ENCODE measurements at regions not wholly inside any gene's neighbourhood (a gene's known extent, or its start where the extent isn't known, plus 50 kb on each side); places are given as distances from the start of the nearest gene placed in this dataset.
"Not testable (repeated sequence)": the region's sequence is repeated elsewhere in the genome, so short reads cannot be mapped to it uniquely, and the experiment has no call there.

DNA sequence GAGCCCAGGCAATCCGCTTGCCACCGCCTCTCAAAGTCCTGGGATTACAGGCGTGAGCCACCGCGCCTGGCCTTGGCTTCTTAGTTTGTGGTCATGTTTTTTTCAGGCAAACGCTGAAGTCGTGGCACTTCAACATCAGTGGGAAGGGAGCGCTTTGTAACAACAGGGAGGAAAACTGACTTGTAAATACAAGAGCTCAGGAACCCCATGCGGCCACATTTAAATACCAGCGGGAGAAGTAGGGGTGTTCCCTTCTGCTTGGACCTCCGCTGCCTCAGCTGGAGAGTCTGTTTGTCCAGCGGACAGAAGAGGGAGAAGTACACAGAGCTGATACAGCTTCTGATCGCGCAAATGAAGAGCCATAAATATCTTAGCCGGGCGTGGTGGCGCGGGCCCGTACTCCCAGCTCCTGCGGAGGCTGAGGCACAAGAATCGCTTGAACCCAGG is 108.7 kb upstream of the KMT2C start:
- H3K27ac Mint-ChIP-seq (ENCODE audit: unreplicated experiment) = no peak overlapping the region
- no peaks in the 10 kb centered on the region for H3K4me1 Mint-ChIP-seq (ENCODE audit: unreplicated experiment)
- H3K36me3 Mint-ChIP-seq (ENCODE audit: low read depth, unreplicated experiment) = no peaks in the 10 kb centered on the region
- H3K9me3 Mint-ChIP-seq (ENCODE audit: unreplicated experiment) = no peaks in the 10 kb centered on the region
- no peaks in the 10 kb centered on the region for H3K27me3 Mint-ChIP-seq (ENCODE audit: unreplicated experiment)
- TF ChIP-seq, protein P1, sequence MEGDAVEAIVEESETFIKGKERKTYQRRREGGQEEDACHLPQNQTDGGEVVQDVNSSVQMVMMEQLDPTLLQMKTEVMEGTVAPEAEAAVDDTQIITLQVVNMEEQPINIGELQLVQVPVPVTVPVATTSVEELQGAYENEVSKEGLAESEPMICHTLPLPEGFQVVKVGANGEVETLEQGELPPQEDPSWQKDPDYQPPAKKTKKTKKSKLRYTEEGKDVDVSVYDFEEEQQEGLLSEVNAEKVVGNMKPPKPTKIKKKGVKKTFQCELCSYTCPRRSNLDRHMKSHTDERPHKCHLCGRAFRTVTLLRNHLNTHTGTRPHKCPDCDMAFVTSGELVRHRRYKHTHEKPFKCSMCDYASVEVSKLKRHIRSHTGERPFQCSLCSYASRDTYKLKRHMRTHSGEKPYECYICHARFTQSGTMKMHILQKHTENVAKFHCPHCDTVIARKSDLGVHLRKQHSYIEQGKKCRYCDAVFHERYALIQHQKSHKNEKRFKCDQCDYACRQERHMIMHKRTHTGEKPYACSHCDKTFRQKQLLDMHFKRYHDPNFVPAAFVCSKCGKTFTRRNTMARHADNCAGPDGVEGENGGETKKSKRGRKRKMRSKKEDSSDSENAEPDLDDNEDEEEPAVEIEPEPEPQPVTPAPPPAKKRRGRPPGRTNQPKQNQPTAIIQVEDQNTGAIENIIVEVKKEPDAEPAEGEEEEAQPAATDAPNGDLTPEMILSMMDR (IDR thresholded peaks at IDR 0.05; ENCODE audit: unreplicated experiment) = no peak
- no peak for DNase-seq (ENCODE audit: low spot score)
- H3K4me3 Mint-ChIP-seq (ENCODE audit: unreplicated experiment) = no peak overlapping the region

DNA sequence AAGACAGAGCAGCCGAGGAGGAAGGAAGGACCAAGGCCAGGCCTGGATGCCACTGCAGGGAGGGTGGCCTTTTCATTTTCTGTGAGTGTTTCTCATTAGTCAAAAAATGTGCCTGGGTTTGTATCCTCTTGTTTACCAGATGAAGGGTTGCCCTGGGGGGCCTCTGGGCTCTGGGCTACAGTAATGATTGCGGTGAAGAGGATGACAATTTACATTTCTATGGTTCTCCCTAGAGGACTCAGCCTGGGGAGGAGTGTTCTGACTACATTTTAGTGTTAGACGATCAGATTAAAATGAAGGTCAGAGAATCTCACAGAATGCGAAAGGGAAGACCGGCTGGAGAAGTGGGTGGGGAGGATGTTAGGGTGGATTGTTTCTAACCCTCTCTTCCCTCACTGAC is 108.0 kb upstream of the KMT2C start:
- no peaks in the 10 kb centered on the region for H3K36me3 Mint-ChIP-seq (ENCODE audit: low read depth, unreplicated experiment)
- no peak for DNase-seq (ENCODE audit: low spot score)
- no peaks in the 10 kb centered on the region for H3K9me3 Mint-ChIP-seq (ENCODE audit: unreplicated experiment)
- TF ChIP-seq, protein P1 (IDR thresholded peaks at IDR 0.05; ENCODE audit: unreplicated experiment) = no peak
- no peaks in the 10 kb centered on the region for H3K4me1 Mint-ChIP-seq (ENCODE audit: unreplicated experiment)
- H3K27ac Mint-ChIP-seq (ENCODE audit: unreplicated experiment) = no peak overlapping the region
- H3K27me3 Mint-ChIP-seq (ENCODE audit: unreplicated experiment) = no peaks in the 10 kb centered on the region
- no peak overlapping the region for H3K4me3 Mint-ChIP-seq (ENCODE audit: unreplicated experiment)

DNA sequence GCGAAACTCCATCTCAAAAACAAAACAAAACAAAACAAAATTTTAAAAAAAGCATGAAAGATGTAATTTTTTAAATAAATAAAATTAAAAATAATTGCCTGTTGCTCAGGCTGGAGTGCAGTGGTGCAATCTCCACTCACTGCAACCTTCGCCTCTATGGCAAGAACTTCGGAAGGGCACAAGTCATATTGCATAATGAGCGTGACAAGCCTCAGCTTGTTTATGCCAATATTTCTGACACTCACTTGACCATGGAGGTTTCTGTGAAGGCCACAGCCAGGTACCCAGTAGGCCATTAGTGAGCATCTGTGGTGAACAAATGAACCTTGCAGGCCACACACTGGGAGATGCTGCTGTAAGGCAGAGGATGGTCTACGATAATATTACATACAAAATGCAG is 106.1 kb upstream of the KMT2C start:
- no peak overlapping the region for H3K27ac Mint-ChIP-seq (ENCODE audit: unreplicated experiment)
- no peaks in the 10 kb centered on the region for H3K9me3 Mint-ChIP-seq (ENCODE audit: unreplicated experiment)
- DNase-seq (ENCODE audit: low spot score) = no peak
- H3K4me3 Mint-ChIP-seq (ENCODE audit: unreplicated experiment) = no peak overlapping the region
- no peaks in the 10 kb centered on the region for H3K36me3 Mint-ChIP-seq (ENCODE audit: low read depth, unreplicated experiment)
- TF ChIP-seq, protein P1 (IDR thresholded peaks at IDR 0.05; ENCODE audit: unreplicated experiment) = no peak
- no peaks in the 10 kb centered on the region for H3K4me1 Mint-ChIP-seq (ENCODE audit: unreplicated experiment)
- peaks cover 1% of the 10 kb centered on the region for H3K27me3 Mint-ChIP-seq (ENCODE audit: unreplicated experiment)

DNA sequence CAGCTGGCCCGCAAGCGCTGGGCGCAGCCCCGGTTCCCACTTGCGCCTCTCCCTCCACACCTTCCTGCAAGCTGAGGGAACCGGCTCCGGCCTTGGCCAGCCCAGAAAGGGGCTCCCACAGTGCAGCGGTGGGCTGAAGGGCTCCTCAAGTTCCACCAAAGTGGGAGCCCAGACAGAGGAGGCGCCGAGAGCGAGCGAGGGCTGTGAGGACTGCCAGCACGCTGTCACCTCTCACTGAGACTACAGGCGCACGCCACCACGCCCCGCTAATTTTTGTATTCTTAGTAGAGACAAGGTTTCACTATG is 103.3 kb upstream of the KMT2C start:
- DNase-seq (ENCODE audit: low spot score); H3K27me3 Mint-ChIP-seq (ENCODE audit: unreplicated experiment); H3K4me1 Mint-ChIP-seq (ENCODE audit: unreplicated experiment); H3K27ac Mint-ChIP-seq (ENCODE audit: unreplicated experiment); H3K36me3 Mint-ChIP-seq (ENCODE audit: low read depth, unreplicated experiment); H3K9me3 Mint-ChIP-seq (ENCODE audit: unreplicated experiment); H3K4me3 Mint-ChIP-seq (ENCODE audit: unreplicated experiment): not testable (repeated sequence)

DNA sequence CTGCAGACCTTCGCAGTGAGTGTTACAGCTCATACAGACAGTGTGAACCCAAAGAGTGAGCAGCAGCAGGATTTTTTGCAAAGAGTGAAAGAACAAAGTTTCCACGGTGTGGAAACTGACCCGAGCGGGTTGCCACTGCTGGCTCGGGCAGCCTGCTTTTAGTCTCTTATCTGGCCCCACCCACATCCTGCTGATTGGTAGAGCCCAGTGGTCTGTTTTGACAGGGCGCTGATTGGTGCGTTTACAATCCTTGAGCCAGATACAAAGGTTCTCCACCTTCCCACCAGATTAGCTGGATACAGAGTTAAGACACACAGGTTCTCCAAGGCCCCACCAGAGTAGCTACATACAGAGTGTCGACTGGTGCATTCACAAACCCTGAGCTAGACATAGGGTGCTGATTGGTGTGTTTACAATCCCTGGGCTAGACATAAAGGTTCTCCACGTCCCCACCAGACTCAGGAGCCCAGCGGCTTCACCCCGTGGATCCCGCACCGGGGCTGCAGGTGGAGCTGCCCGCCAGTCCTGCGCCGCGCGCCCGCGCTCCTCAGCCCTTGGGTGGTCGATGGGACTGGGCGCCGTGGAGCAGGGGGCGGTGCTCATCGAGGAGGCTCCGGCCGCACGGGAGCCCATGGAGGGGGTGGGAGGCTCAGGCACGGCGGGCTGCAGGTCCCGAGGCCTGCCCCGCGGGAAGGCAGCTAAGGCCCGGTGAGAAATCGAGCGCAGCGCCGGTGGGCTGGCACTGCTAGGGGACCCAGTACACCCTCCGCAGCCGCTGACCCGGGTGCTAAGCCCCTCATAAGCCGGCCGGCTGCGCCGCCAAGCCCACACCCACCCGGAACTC is 102.8 kb upstream of the KMT2C start:
- H3K27me3 Mint-ChIP-seq (ENCODE audit: unreplicated experiment); H3K9me3 Mint-ChIP-seq (ENCODE audit: unreplicated experiment); H3K4me3 Mint-ChIP-seq (ENCODE audit: unreplicated experiment); DNase-seq (ENCODE audit: low spot score); H3K36me3 Mint-ChIP-seq (ENCODE audit: low read depth, unreplicated experiment); H3K4me1 Mint-ChIP-seq (ENCODE audit: unreplicated experiment); H3K27ac Mint-ChIP-seq (ENCODE audit: unreplicated experiment): not testable (repeated sequence)

DNA sequence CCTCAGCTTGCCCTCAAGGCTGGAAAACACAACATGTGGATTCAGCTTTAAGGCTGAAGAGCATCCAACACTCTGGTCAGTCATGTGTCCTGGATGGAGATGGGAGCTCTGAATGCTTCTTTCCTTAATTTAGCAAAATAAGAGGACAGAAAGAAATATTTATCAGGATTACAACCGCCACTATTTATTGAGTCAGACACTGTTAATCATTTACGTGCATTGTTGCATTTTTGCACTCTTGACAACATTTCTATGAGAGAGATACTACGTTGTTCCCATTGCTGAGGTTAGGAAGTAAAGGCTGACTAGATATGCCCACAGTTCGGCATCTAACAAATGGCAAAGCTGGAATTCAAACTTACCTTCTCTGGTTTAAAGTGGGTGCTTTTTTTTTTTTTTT is 101.8 kb upstream of the KMT2C start:
- H3K36me3 Mint-ChIP-seq (ENCODE audit: low read depth, unreplicated experiment) = no peaks in the 10 kb centered on the region
- TF ChIP-seq, protein P1 (IDR thresholded peaks at IDR 0.05; ENCODE audit: unreplicated experiment) = no peak
- DNase-seq (ENCODE audit: low spot score) = no peak
- H3K4me3 Mint-ChIP-seq (ENCODE audit: unreplicated experiment) = no peak overlapping the region
- H3K4me1 Mint-ChIP-seq (ENCODE audit: unreplicated experiment) = no peaks in the 10 kb centered on the region
- no peaks in the 10 kb centered on the region for H3K9me3 Mint-ChIP-seq (ENCODE audit: unreplicated experiment)
- H3K27me3 Mint-ChIP-seq (ENCODE audit: unreplicated experiment) = peaks cover 1% of the 10 kb centered on the region
- H3K27ac Mint-ChIP-seq (ENCODE audit: unreplicated experiment) = no peak overlapping the region

All from endothelial cell (in vitro differentiated cells).